ENCODE measurements at regions not wholly inside any gene's neighbourhood (a gene's known extent, or its start where the extent isn't known, plus 50 kb on each side); places are given as distances from the start of the nearest gene placed in this dataset.

- TF ChIP-seq GATA2 (IDR thresholded peaks at IDR 0.05; ENCODE audit: low read depth, low read length) (no peak), GATA3 (IDR thresholded peaks at IDR 0.05; ENCODE audit: low read depth, low read length) (no peak)
Observed at GRCh38 chr9:89684912-89685636, 80.3 kb downstream of the GADD45G start.

Data from SH-SY5Y (cell line).